ENCODE measurements at regions not wholly inside any gene's neighbourhood (a gene's known extent, or its start where the extent isn't known, plus 50 kb on each side); places are given as distances from the start of the nearest gene placed in this dataset.

GRCh38 chr18:60555625-60556024 lies 183.1 kb upstream of the MC4R start:
- no peak for DNase-seq

GRCh38 chr18:60556326-60556725 lies 183.8 kb upstream of the MC4R start:
- no peak for DNase-seq

GRCh38 chr18:60560071-60560470 lies 187.5 kb upstream of the MC4R start:
- DNase-seq = peak; percentile 23

- DNase-seq = no peak
These were observed 190.5 kb upstream of the MC4R start for GRCh38 chr18:60563082-60563481.

GRCh38 chr18:60568220-60568619 lies 195.6 kb upstream of the MC4R start:
- no peak for DNase-seq

- no peak for DNase-seq
These were observed 197.6 kb upstream of the MC4R start for GRCh38 chr18:60570172-60570571.

GRCh38 chr18:60577457-60577856 lies 204.9 kb upstream of the MC4R start:
- no peak for DNase-seq

- DNase-seq = no peak
These were observed 213.1 kb upstream of the MC4R start for GRCh38 chr18:60585670-60586069.

- no peak for DNase-seq
These were observed 220.7 kb upstream of the MC4R start for GRCh38 chr18:60593249-60593648.

- no peak for DNase-seq
These were observed 224.4 kb upstream of the MC4R start for GRCh38 chr18:60596928-60597327.

- no peak for DNase-seq
These were observed 226.7 kb upstream of the MC4R start for GRCh38 chr18:60599267-60599666.

- no peak for DNase-seq
These were observed 227.4 kb upstream of the MC4R start for GRCh38 chr18:60599995-60600394.

GRCh38 chr18:60601249-60601648 lies 228.7 kb upstream of the MC4R start:
- DNase-seq = no peak

GRCh38 chr18:60623331-60623730 lies 250.8 kb upstream of the MC4R start:
- DNase-seq = no peak

- DNase-seq = no peak
These were observed 251.6 kb upstream of the MC4R start for GRCh38 chr18:60624207-60624606.

- DNase-seq = no peak
These were observed 267.3 kb upstream of the MC4R start for GRCh38 chr18:60639836-60640235.

- DNase-seq = no peak
These were observed 270.4 kb upstream of the MC4R start for GRCh38 chr18:60643009-60643408.

GRCh38 chr18:60646725-60647124 lies 274.1 kb upstream of the MC4R start:
- DNase-seq = no peak

- DNase-seq = peak; percentile 28
These were observed 276.5 kb upstream of the MC4R start for GRCh38 chr18:60649107-60649506.

GRCh38 chr18:60649842-60650536 lies 277.4 kb upstream of the MC4R start:
- DNase-seq = peak; percentile 26

GRCh38 chr18:60654298-60654697 lies 281.7 kb upstream of the MC4R start:
- no peak for DNase-seq

GRCh38 chr18:60656553-60656952 lies 284.0 kb upstream of the MC4R start:
- DNase-seq = no peak

GRCh38 chr18:60662491-60662890 lies 289.9 kb upstream of the MC4R start:
- DNase-seq = no peak

GRCh38 chr18:60663060-60663989 lies 290.8 kb upstream of the MC4R start:
- DNase-seq = no peak

Data from COR-L47 (cell line).